ENCODE measurements at regions not wholly inside any gene's neighbourhood (a gene's known extent, or its start where the extent isn't known, plus 50 kb on each side); places are given as distances from the start of the nearest gene placed in this dataset.
A peak's percentile ranks its signal among the peaks of the same experiment; 100 is the strongest.

DNA sequence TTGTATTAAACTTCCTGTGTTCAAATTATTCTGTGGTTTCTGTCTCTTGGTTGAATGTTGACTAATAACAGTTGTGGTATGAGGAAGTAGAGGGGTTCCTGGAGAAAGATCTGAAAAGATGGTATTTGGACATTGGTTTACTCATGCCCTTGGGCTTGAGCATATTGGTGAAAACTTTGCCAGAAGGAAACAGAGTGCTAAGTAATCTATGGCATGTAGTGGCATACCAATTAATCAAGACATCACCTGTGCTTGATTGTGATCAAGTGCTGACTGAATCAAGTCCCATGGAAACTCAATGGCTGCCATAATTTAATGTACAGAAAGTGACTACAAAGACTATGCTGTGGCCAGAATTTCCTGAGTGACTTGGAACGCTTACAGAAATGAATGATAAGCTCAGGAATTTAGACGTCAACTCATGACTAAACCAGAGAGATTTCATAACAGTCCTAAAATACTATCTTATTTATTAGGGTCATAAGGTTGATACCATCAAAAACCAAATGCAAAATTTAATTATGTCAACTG, 2062.9 kb downstream of the ARAP2 start:
- intact Hi-C loops (cut with DNase I), result no loop called here
- ATAC-seq, result no peak
- no peak for DNase-seq (ENCODE audit: low spot score)

- intact Hi-C loops (cut with DNase I), result no loop called here
- DNase-seq (ENCODE audit: low spot score) (no peak), ATAC-seq (no peak)
These were observed 2062.4 kb downstream of the ARAP2 start for GRCh38 chr4:34181891-34182290.

GRCh38 chr4:34182306-34182705, 2062.0 kb downstream of the ARAP2 start:
- intact Hi-C loops (cut with DNase I), result no loop called here
- no peak for ATAC-seq

DNA sequence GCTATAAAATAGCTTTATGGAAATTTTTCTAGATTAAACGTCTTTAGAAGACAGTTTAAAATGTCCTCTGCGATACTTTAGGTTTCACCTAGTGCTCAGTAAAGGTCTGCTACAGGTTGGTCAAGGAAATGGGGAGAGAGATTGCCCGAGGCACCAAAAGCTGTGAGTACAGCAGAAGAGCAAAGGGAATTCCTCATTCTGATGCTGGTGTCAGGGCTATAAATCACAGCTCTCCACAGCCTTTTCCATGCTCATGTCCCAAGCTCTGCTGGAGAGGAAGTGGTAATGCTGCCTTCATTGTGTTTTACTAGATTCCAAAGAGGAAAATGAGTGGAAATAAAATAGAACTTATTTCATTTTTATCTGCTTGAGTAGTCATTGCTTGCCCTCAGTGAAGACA, 2060.4 kb downstream of the ARAP2 start:
- ATAC-seq, result no peak
- no peak for DNase-seq (ENCODE audit: low spot score)
- intact Hi-C loops (cut with DNase I), result no loop called here

More at GRCh38 chr4:34182306-34182705, 2062.0 kb downstream of the ARAP2 start:
- no peak for DNase-seq (ENCODE audit: low spot score)

- DNase-seq (ENCODE audit: low spot score), result no peak
- intact Hi-C loops (cut with DNase I), result no loop called here
- no peak for ATAC-seq
These were observed 2057.3 kb downstream of the ARAP2 start for GRCh38 chr4:34187056-34187455.

DNA sequence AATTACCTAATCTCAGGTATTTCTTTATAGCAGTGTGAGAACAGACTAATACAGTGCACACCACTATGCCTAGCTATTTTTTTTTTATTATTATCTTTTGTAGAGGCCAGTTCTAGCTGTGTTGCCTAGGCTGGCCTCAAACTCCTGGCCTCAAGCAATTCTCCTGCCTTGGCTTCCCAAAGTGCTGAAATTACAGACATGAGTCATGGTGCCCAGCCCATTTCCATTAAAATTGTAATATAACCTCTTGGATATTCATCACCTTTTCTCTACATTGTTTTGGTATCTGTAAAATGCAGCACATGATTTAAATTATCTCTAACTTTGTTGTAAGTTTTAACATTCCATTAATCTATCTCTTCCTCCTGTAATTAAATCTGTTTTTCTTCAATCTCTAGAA, 2052.9 kb downstream of the ARAP2 start:
- intact Hi-C loops (cut with DNase I), result no loop called here
- ATAC-seq, result no peak

GRCh38 chr4:34193451-34194154, 2050.7 kb downstream of the ARAP2 start:
- ATAC-seq (no peak), DNase-seq (ENCODE audit: low spot score) (no peak)
- intact Hi-C loops (cut with DNase I), result no loop called here

More for the DNA sequence above, 2052.9 kb downstream of the ARAP2 start:
- no peak for DNase-seq (ENCODE audit: low spot score)

DNA sequence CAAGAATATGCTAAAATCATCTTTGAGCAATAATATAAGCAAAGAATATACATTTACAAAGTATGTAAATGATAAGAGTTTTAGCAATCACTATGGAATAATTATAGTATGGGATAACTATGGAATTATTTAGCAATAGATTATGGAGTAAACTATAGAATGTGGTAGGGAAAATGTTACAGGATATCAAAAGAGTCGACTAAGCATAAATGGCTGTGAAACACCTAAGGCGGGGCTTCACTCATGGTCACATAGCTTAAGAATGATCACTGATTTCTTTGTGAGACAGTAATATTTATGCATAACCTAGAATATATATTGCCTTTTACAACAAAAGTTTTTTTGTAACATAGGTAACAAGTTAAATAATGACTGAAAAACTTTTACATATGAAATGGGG, 2049.7 kb downstream of the ARAP2 start:
- intact Hi-C loops (cut with DNase I), result no loop called here
- ATAC-seq (no peak), DNase-seq (ENCODE audit: low spot score) (no peak)

GRCh38 chr4:34196375-34196774, 2047.9 kb downstream of the ARAP2 start:
- DNase-seq (ENCODE audit: low spot score) (no peak), ATAC-seq (no peak)
- intact Hi-C loops (cut with DNase I), result no loop called here

GRCh38 chr4:34198966-34199365, 2045.3 kb downstream of the ARAP2 start:
- intact Hi-C loops (cut with DNase I), result no loop called here
- no peak for DNase-seq (ENCODE audit: low spot score)
- ATAC-seq, result no peak

- DNase-seq (ENCODE audit: low spot score), result no peak
- intact Hi-C loops (cut with DNase I), result no loop called here
- ATAC-seq, result no peak
These were observed 2043.8 kb downstream of the ARAP2 start for GRCh38 chr4:34200535-34200934.

- intact Hi-C loops (cut with DNase I), result no loop called here
- no peak for ATAC-seq
- no peak for DNase-seq (ENCODE audit: low spot score)
These were observed 2042.2 kb downstream of the ARAP2 start for GRCh38 chr4:34202154-34202553.

- DNase-seq (ENCODE audit: low spot score), result no peak
- intact Hi-C loops (cut with DNase I), result no loop called here
- no peak for ATAC-seq
These were observed 2023.7 kb downstream of the ARAP2 start for GRCh38 chr4:34220601-34221000.

GRCh38 chr4:34221986-34222385, 2022.3 kb downstream of the ARAP2 start:
- ATAC-seq (no peak), DNase-seq (ENCODE audit: low spot score) (no peak)
- intact Hi-C loops (cut with DNase I), result no loop called here

DNA sequence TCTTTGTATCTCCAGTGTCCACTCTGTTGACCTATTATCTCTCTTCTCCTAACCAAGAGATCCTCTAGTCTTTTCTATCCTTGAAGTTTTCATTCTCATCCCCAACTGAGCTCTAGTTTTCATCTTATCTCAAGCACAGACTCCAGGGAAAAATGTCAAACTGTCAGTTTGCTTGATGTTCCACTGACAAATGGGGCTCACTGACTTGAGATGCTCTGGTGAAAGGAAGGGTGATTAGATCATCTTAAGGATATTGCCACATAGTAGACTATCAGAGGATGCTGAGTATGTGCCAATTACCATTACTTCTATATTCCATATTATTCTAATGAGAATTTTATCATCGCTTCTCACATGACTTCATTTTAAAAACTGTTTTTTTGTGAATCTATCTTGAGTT, 2008.2 kb downstream of the ARAP2 start:
- intact Hi-C loops (cut with DNase I), result no loop called here
- ATAC-seq (no peak), DNase-seq (ENCODE audit: low spot score) (no peak)

GRCh38 chr4:34245276-34245675, 1999.0 kb downstream of the ARAP2 start:
- ATAC-seq (no peak), DNase-seq (ENCODE audit: low spot score) (no peak)
- intact Hi-C loops (cut with DNase I), result no loop called here

DNA sequence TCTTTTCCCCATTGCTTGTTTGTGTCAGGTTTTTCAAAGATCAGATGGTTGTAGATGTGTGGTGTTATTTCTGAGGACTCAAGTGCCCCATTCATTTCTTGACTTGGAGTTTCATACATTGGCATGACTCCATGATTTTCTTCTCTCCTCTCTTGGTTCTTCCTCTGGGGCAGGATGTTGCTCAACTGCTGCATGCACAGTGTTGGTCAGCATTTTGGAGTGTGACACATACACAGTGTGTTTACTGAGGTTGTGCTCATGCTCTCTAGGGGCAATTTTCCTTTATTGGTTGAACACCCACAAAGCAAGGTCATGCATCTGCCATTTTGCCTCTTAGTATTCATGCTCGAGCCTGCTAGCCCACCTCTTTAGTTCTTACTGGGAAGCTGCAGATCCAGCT, 1993.8 kb downstream of the ARAP2 start:
- no peak for ATAC-seq
- no peak for DNase-seq (ENCODE audit: low spot score)
- intact Hi-C loops (cut with DNase I), result no loop called here

DNA sequence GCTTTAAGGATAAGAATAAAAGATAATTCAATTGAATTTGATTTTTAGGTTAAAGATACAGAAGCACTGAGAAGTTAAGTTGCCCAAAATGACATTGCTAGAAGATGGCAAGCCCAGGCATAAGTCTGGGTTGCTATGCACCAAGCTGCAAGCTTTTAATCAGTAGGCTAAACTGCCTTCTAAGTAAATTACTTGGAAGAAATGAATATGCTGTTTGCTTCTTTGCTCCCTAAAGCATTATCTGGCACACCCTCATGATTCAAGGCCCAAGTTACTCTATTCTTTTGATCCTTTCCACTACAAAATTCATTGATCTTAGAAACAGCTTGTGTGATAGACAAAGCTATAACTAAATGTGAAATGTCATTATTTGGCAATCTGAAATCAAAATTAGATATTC, 1991.1 kb downstream of the ARAP2 start:
- intact Hi-C loops (cut with DNase I), result no loop called here
- no peak for ATAC-seq
- no peak for DNase-seq (ENCODE audit: low spot score)

DNA sequence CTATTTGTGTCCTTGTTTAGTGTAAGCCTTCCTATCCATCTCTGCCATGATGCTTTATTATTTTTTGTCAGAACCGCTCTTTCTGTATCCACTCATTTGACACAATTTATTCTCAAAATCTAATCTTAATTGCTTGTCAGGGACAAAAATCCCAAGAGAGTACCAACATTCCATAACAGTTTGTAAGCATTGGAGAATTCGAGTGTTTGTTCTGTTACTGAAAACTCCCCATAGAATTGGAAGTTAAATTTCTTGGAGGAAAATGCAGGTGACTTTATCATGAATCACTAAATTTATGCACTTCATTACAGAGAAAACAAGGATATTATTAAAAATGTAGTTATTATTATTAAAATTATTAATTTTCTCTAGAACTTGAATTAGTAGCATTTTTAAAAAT, 1986.1 kb downstream of the ARAP2 start:
- ATAC-seq (no peak), DNase-seq (ENCODE audit: low spot score) (no peak)
- intact Hi-C loops (cut with DNase I), result loop anchor here (5.0 kb wide), 1 partner anchor 734 kb away; no protein-coding TSS in a partner anchor

DNA sequence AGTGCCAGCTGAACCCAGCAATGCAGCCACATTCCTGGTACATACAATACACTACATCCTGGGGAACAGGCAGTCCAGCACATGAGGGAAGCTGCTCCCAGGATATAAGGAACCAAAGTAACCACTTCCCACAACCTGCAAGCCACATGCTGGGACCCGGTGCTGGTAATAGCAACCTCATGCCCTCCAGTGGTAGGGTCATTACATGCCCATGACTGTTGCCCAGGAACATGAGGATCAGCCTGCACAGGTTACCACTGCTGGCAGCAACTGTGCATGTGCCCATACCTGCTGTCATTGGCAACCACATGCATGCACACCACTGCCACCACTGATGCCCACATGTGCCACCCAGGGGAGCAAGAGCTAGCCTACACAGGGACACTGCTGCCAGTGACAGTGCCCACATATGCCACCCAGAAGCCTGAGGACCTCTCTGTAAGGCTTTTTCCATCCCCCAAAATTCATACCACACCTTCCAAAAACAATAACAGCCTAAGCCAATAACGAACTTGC, 1982.5 kb downstream of the ARAP2 start:
- ATAC-seq (peak; percentile 20), DNase-seq (ENCODE audit: low spot score) (no peak)
- intact Hi-C loops (cut with DNase I), result no loop called here

DNA sequence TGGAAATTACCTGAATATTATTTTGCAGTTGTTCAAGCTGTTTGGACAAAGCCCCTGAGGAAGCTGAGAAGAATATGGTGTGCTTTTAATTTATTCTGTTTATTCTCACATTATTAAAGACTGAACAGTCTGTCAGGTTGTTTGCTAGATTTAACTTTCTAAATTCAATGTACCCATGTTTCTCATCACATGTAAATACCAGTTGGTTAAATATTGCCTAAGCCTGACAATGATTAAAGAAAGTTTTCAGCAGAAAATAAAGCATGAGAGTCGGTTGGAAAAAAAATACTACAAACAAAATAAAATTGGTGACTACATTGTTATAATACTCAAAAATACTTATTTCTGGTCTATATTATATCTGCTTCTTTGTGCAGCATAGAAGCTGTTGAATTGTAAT, 1974.7 kb downstream of the ARAP2 start:
- intact Hi-C loops (cut with DNase I), result no loop called here
- ATAC-seq (no peak), DNase-seq (ENCODE audit: low spot score) (no peak)

Data from sciatic nerve (tissue), 2 donors.